T-helper 1 cell treated with Interleukin-12 subunit alpha and Interleukin-12 subunit beta and Interleukin-4 antibody, amounts not matched to agents 30 μg/mL and 1 μg/mL, for 36 hours (primary cell): ENCODE measurements at regions not wholly inside any gene's neighbourhood (a gene's known extent, or its start where the extent isn't known, plus 50 kb on each side); places are given as distances from the start of the nearest gene placed in this dataset.
A peak's percentile ranks its signal among the peaks of the same experiment; 100 is the strongest.

Source experiments
- H3K27ac Mint-ChIP-seq: one replicate; pipeline ENCODE4 v1.8.0; 2021; ENCODE audit warnings: mild to moderate bottlenecking, mixed read lengths
- H3K27me3 Mint-ChIP-seq: one replicate; pipeline ENCODE4 v1.8.0; 2021; ENCODE audit warnings: low read depth, mixed read lengths
- H3K36me3 Mint-ChIP-seq: one replicate; pipeline ENCODE4 v1.8.0; 2021; ENCODE audit warnings: low read depth, mixed read lengths
- H3K4me1 Mint-ChIP-seq: one replicate; pipeline ENCODE4 v1.8.0; 2021; ENCODE audit warnings: low read depth, mixed read lengths
- H3K4me3 Mint-ChIP-seq: one replicate; pipeline ENCODE4 v1.8.0; 2021; ENCODE audit warnings: mild to moderate bottlenecking, moderate library complexity, mixed read lengths
- H3K9me3 Mint-ChIP-seq: one replicate; pipeline ENCODE4 v1.8.0; 2021; ENCODE audit warnings: mixed read lengths

DNA sequence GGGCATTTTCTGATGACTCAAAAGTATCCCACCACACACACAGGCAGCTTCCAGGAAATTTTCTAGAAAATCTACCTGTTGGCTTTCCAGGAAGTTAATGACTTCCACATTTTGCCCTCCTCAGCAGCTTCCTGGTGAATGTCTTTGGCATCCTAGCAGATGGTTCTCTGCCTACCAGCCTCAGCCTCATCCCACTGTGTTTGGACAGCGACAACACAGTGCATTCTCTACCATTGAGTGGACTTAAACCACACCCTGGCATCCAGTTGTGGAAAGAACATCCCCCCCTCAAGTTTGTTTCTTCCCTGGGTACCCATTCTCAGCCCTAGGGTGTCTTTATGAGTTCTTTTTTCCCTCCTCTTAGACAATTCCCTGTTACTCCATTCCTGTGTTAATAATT, 50.8 kb upstream of the GADL1 start:
- no peak overlapping the region for H3K27ac Mint-ChIP-seq
- no peak overlapping the region for H3K4me3 Mint-ChIP-seq
- no peaks in the 10 kb centered on the region for H3K27me3 Mint-ChIP-seq
- peaks cover 11% of the 10 kb centered on the region for H3K9me3 Mint-ChIP-seq
- H3K36me3 Mint-ChIP-seq, result peaks cover 3% of the 10 kb centered on the region
- H3K4me1 Mint-ChIP-seq, result peaks cover 9% of the 10 kb centered on the region

DNA sequence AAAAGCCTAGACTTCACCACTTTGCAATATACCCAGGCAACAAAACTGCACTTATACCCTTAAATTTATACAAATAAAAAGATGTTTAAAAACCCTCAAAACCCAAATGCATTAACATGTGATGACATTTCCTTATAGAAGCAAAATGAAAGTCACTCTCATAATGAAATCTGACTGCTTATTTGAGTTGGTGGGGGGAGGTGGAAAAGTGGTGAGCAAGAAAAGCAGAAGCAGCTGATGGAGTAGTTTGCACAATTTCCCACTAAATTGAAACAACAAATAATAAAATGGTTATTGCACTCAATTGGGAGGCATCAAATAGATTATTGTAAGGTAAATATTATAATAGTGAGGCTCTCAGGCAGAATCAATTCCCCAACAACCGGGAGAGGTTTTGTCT, 54.0 kb upstream of the GADL1 start:
- peaks cover 3% of the 10 kb centered on the region for H3K4me1 Mint-ChIP-seq
- no peak overlapping the region for H3K4me3 Mint-ChIP-seq
- H3K27ac Mint-ChIP-seq, result no peak overlapping the region
- peaks cover 7% of the 10 kb centered on the region for H3K9me3 Mint-ChIP-seq
- peaks cover 3% of the 10 kb centered on the region for H3K36me3 Mint-ChIP-seq
- H3K27me3 Mint-ChIP-seq, result peaks cover 11% of the 10 kb centered on the region

GRCh38 chr3:30951826-30952225, 57.4 kb upstream of the GADL1 start:
- Mint-ChIP-seq H3K4me1 (no peaks in the 10 kb centered on the region), H3K4me3 (no peak overlapping the region), H3K36me3 (peaks cover 2% of the 10 kb centered on the region), H3K27me3 (peaks cover 11% of the 10 kb centered on the region), H3K9me3 (peaks cover 3% of the 10 kb centered on the region), H3K27ac (no peak overlapping the region)

DNA sequence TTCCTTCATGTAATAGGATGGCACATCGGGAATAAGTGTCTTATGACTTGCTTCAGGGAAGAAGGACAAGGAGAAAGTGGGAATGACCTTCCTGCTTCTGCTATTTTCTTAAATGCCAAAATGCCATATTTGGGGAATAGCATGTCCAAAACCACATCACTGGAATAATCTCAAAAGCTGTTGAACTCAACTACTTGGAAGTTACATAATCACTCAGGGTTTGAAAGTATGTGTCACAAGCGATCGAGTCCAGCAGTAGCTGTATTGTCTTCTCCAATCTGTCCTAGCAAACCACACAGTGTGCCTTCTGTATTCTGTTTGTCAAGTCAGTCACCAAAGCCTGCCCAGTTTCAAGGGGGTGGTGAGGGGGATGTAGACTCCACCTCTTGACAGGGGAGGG, 58.3 kb upstream of the GADL1 start:
- Mint-ChIP-seq H3K9me3 (peaks cover 4% of the 10 kb centered on the region), H3K4me1 (no peaks in the 10 kb centered on the region), H3K27me3 (peaks cover 11% of the 10 kb centered on the region), H3K36me3 (peaks cover 1% of the 10 kb centered on the region), H3K4me3 (no peak overlapping the region), H3K27ac (no peak overlapping the region)

GRCh38 chr3:30954426-30954825, 60.0 kb upstream of the GADL1 start:
- Mint-ChIP-seq H3K27ac (no peak overlapping the region), H3K4me3 (no peak overlapping the region)

GRCh38 chr3:30962084-30962483, 67.6 kb upstream of the GADL1 start:
- H3K27ac Mint-ChIP-seq, result no peak overlapping the region
- peaks cover 6% of the 10 kb centered on the region for H3K36me3 Mint-ChIP-seq
- peaks cover 31% of the 10 kb centered on the region for H3K9me3 Mint-ChIP-seq
- H3K27me3 Mint-ChIP-seq, result peaks cover 5% of the 10 kb centered on the region
- H3K4me3 Mint-ChIP-seq, result no peak overlapping the region
- peaks cover 20% of the 10 kb centered on the region for H3K4me1 Mint-ChIP-seq

More at GRCh38 chr3:30954426-30954825, 60.0 kb upstream of the GADL1 start:
- Mint-ChIP-seq H3K9me3 (peaks cover 16% of the 10 kb centered on the region), H3K4me1 (no peaks in the 10 kb centered on the region), H3K27me3 (peaks cover 11% of the 10 kb centered on the region), H3K36me3 (peaks cover 1% of the 10 kb centered on the region)

DNA sequence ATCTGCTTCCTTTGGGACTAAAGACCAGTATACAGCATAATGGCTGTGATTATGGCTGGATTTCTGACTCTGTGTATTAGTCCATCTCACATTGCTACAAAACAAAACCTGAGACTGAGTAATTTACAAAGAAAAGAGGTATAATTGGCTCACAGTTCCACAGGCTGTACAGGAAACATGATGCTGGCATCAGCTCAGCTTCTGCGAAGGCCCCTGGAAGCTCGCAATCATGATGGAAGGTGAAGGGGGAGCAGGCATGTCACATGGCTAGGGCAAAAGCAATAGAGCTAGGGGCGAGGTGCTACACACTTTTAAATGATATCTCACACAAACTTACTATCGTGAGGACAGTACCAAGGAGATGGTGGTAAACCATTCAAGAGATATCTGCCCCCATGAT, 68.0 kb upstream of the GADL1 start:
- Mint-ChIP-seq H3K36me3 (peaks cover 6% of the 10 kb centered on the region), H3K4me3 (no peak overlapping the region), H3K27ac (no peak overlapping the region), H3K9me3 (peaks cover 29% of the 10 kb centered on the region), H3K4me1 (peaks cover 20% of the 10 kb centered on the region), H3K27me3 (peaks cover 9% of the 10 kb centered on the region)

DNA sequence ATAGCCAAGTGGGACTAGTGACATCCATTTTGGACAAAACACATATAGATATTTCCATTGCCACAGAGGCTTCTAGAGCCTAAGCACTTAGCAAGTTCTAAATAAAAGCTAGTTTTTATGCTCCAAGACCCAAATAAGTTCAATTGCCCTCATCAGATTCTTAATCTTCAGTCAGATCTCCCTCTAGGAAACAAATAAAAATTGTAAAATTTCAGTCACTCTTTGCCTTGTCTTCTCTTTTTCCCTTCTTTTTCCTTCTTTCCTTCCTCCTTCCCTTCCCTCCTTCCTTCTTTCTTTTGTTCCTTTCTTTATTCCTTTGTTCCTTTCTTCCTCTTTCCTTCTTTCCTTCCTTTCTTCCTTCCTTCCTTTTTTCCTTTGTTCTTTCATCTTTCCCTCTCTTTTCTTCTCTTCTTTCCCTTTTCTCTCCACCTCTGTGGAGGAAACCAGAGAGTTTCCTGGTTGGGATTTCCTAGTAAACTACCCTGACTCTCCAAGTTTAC, 68.8 kb upstream of the GADL1 start:
- no peak overlapping the region for H3K4me3 Mint-ChIP-seq
- H3K4me1 Mint-ChIP-seq, result peaks cover 20% of the 10 kb centered on the region
- H3K36me3 Mint-ChIP-seq, result peaks cover 5% of the 10 kb centered on the region
- no peak overlapping the region for H3K27ac Mint-ChIP-seq
- peaks cover 25% of the 10 kb centered on the region for H3K9me3 Mint-ChIP-seq
- peaks cover 13% of the 10 kb centered on the region for H3K27me3 Mint-ChIP-seq

DNA sequence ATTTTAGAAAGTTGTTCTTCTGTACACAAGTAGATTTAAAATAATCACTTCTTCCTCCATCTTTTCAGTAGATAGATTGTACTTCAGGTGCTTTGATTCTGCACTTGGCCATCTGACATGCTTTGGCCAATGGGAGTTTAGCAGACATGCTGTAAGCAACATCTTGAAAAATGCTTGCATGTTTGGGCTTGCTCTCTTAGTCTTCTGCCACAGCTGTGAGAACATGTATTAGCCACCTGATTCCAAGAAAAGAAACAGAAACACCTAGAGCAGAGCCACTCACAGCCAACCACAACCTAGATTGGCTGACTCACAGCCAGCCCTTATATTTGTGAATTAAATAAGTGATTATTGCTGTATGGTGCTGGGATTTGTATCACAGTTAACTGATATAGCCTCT, 70.2 kb upstream of the GADL1 start:
- Mint-ChIP-seq H3K4me1 (peaks cover 20% of the 10 kb centered on the region), H3K27me3 (peaks cover 15% of the 10 kb centered on the region), H3K36me3 (peaks cover 5% of the 10 kb centered on the region), H3K9me3 (peaks cover 12% of the 10 kb centered on the region), H3K4me3 (no peak overlapping the region), H3K27ac (peak overlapping the region; percentile 72)

DNA sequence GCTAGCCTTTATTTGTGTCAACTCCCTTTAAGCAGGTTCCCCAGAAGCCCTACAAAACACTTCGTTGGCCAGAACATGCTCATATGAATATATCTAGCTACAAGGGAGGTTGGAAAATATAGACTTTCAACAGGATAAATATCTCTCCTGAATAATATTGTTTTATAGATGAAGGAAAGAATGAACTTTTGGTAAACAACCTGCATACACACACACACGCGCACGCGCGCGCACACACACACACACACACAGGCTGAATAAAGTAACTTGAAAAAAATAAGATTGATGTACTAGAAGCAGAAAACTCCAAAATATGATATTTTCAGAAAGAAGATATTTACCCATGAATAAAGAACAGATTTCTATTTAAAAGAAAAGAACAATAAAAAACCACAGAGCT, 72.4 kb upstream of the GADL1 start:
- Mint-ChIP-seq H3K27ac (no peak overlapping the region), H3K9me3 (peaks cover 6% of the 10 kb centered on the region), H3K4me1 (peaks cover 20% of the 10 kb centered on the region), H3K4me3 (no peak overlapping the region), H3K27me3 (peaks cover 15% of the 10 kb centered on the region), H3K36me3 (peaks cover 5% of the 10 kb centered on the region)

DNA sequence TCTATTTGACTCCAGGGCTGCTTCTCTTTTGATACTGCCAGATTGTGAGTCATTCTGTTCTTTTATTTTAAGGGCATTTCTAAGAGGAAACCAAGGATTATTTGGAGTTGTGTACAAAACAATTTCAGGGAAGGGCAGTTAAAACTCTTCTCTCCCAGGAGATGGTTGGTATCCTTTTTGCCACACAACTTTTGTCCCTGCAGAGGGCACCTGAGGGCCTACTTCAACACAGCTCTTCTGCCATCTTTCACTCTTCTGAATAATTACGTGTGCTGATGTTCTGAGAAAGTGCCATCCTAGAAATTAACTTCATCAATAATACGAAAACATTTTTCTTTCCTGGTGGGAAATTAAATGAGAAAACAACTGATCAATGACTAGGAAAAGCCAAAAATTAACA, 75.7 kb upstream of the GADL1 start:
- H3K9me3 Mint-ChIP-seq, result no peaks in the 10 kb centered on the region

DNA sequence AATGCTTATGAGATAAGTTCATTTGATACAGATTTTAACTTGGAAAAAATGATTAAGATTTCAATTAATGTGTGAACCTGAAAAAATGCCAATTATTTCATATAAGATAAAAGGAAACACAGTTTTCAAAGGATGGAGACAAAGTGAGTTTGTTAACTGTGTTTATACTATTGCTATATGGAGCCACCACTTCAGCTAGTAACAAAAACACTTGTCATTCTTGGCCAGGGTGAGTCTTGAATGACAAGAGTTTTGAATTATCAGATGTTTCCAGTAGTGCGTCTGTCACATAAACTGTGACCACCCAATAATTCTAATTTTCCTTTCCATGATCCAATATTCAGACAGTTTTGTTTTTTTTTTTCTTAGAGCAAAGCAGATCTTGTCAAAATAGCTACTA, 78.0 kb upstream of the GADL1 start:
- H3K27ac Mint-ChIP-seq, result no peak overlapping the region
- no peak overlapping the region for H3K4me3 Mint-ChIP-seq
- no peaks in the 10 kb centered on the region for H3K4me1 Mint-ChIP-seq

More for the DNA sequence above, 75.7 kb upstream of the GADL1 start:
- H3K27ac Mint-ChIP-seq, result no peak overlapping the region
- peaks cover 3% of the 10 kb centered on the region for H3K4me1 Mint-ChIP-seq
- no peak overlapping the region for H3K4me3 Mint-ChIP-seq
- H3K36me3 Mint-ChIP-seq, result no peaks in the 10 kb centered on the region
- H3K27me3 Mint-ChIP-seq, result peaks cover 15% of the 10 kb centered on the region

GRCh38 chr3:30974071-30974470, 79.6 kb upstream of the GADL1 start:
- H3K36me3 Mint-ChIP-seq, result no peaks in the 10 kb centered on the region
- no peak overlapping the region for H3K27ac Mint-ChIP-seq
- no peak overlapping the region for H3K4me3 Mint-ChIP-seq
- H3K27me3 Mint-ChIP-seq, result peaks cover 2% of the 10 kb centered on the region
- H3K4me1 Mint-ChIP-seq, result no peaks in the 10 kb centered on the region
- no peaks in the 10 kb centered on the region for H3K9me3 Mint-ChIP-seq

More for the DNA sequence above, 78.0 kb upstream of the GADL1 start:
- Mint-ChIP-seq H3K36me3 (no peaks in the 10 kb centered on the region), H3K27me3 (peaks cover 6% of the 10 kb centered on the region), H3K9me3 (no peaks in the 10 kb centered on the region)

DNA sequence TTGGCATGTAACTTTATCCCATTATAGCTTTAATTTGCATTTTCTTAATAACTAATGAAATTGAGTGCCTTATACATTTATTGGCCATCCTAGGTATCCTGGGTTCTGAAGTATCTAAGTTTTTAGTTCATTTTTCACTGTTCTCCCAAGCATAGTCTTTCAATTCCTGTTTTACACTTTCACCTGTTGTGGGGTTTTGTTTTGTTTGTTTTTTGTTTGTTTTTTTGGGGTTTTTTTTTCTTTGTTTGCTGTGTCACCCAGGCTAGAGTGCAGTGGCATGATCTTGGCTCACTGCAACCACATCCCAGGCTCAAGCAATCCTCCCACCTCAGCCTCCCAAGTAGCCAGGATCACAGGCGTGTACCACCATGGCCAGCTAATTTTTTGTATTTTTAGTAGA, 83.1 kb upstream of the GADL1 start:
- H3K27ac Mint-ChIP-seq, result no peak overlapping the region
- H3K27me3 Mint-ChIP-seq, result no peaks in the 10 kb centered on the region
- H3K4me1 Mint-ChIP-seq, result no peaks in the 10 kb centered on the region

DNA sequence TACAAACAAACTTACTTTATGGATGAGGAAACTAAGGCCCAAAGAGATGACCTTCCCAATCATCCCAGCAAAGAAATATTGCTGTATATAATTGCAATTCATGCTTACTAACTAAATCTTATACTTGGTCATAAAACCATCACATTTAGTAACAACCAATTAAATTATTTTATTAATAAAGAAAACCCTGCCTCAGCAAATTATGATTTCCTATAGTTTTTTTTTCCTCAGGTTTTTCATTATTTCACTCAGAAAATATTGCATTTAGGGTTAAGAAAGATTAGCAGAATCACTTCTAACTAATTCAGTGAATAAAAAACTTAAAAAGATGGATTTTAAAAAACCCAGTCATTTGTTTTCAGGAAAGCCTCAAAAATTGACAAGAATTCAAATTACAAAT, 86.5 kb upstream of the GADL1 start:
- no peak overlapping the region for H3K27ac Mint-ChIP-seq
- no peak overlapping the region for H3K4me3 Mint-ChIP-seq
- H3K4me1 Mint-ChIP-seq, result no peaks in the 10 kb centered on the region
- no peaks in the 10 kb centered on the region for H3K9me3 Mint-ChIP-seq
- peaks cover 2% of the 10 kb centered on the region for H3K36me3 Mint-ChIP-seq
- H3K27me3 Mint-ChIP-seq, result peaks cover 4% of the 10 kb centered on the region

More for the DNA sequence above, 83.1 kb upstream of the GADL1 start:
- no peak overlapping the region for H3K4me3 Mint-ChIP-seq
- no peaks in the 10 kb centered on the region for H3K9me3 Mint-ChIP-seq
- H3K36me3 Mint-ChIP-seq, result peaks cover 1% of the 10 kb centered on the region
